K562 (cell line): ENCODE measurements at regions not wholly inside any gene's neighbourhood (a gene's known extent, or its start where the extent isn't known, plus 50 kb on each side); places are given as distances from the start of the nearest gene placed in this dataset.

Experiments
- ATAC-seq: fragments of 200-7000 bp; cut with Tn5 transposase; 3 replicates; pipeline ENCODE4 v1.9.1; 2020; ENCODE audit warnings: moderate library complexity
- BruUV-seq: library from RNA; stranded (reverse); fragments of 400-500 nt; replicated peaks from 2 replicates; lab custom pipeline; 2021; lab: Mats Ljungman, UMichigan
- CTCF ChIA-PET: fragments of 300-600 bp; formaldehyde crosslinking; extraction: SDS; loops from one replicate; lab custom pipeline; 2021; ENCODE audit warnings: low intra/inter-chr PET ratio; lab: Yijun Ruan, JAX
- POLR2A ChIA-PET: fragments of 300-600, 350-650 bp; sonication (Branson Sonifier 250); formaldehyde crosslinking; extraction: SDS; loops from one replicate; lab custom pipeline; 2021; ENCODE audit warnings: antibody characterized with exemption, inconsistent platforms; lab: Yijun Ruan, JAX
- DNase-seq, 4 experiments: peaks; one replicate each; pipeline versions ENCODE4 v3.0.0 to v3.0.0-alpha.2; 2011 to 2018; ENCODE audit warnings: low spot score in 3 of 4, mixed read lengths in 3 of 4; ENCODE audit errors: extremely low read depth in 1 of 4
- FAIRE-seq: peaks from 2 replicates; lab custom pipeline; 2011; peaks lifted over from hg19 to GRCh38; lab: Jason Lieb, UNC
- H2AFZ ChIP-seq: 2 replicates; pipeline ENCODE4 v1.6.0; 2011; ENCODE audit warnings: low read depth, low read length, control low read depth, inconsistent platforms
- H3K27ac ChIP-seq: fragments of 200-600 bp; 3 replicates; pipeline ENCODE4 v1.8.0; 2011; ENCODE audit warnings: low read depth, mild to moderate bottlenecking, control low read depth, inconsistent platforms, low read length, moderate library complexity, mixed read lengths; ENCODE audit errors: extremely low read depth
- H3K27me3 ChIP-seq, 2 experiments: fragments of 300-600 bp in 1 of 2; 2 replicates in 1 of 2; 3 replicates in 1 of 2; pipeline versions ENCODE4 v1.6.0 to v1.8.0; 2011; ENCODE audit warnings: inconsistent platforms in 2 of 2, low read length in 2 of 2, mild to moderate bottlenecking in 1 of 2, mixed read lengths in 1 of 2, moderate library complexity in 1 of 2; ENCODE audit not compliant: control insufficient read depth in 2 of 2, insufficient read depth in 2 of 2
- H3K36me3 ChIP-seq: fragments of 300-600 bp; 3 replicates; pipeline ENCODE4 v1.8.0; 2011; ENCODE audit warnings: mild to moderate bottlenecking, low read length, inconsistent platforms; ENCODE audit not compliant: control insufficient read depth, insufficient read depth
- H3K4me1 ChIP-seq, 2 experiments: fragments of 200-600 bp in 1 of 2; replicated peaks in 1 of 2; 2 replicates in 1 of 2; 3 replicates in 1 of 2; pipeline versions ENCODE4 v1.5.1 to v1.8.0; 2011; ENCODE audit warnings: inconsistent platforms in 2 of 2, low read length in 2 of 2, mild to moderate bottlenecking in 1 of 2, mixed read lengths in 1 of 2, moderate library complexity in 1 of 2; ENCODE audit not compliant: control insufficient read depth in 2 of 2, insufficient read depth in 2 of 2
- H3K4me2 ChIP-seq: 2 replicates; pipeline ENCODE4 v1.6.1; 2011; ENCODE audit warnings: low read length, control low read depth, inconsistent platforms, mixed read lengths; ENCODE audit not compliant: insufficient read depth
- H3K4me3 ChIP-seq: fragments of 200-600 bp; sonication (generic), shearing (Covaris generic); 2 replicates; pipeline ENCODE4 v1.5.1; 2016; ENCODE audit warnings: control low read depth, inconsistent platforms
- H3K79me2 ChIP-seq: fragments of 200-600 bp; 3 replicates; pipeline ENCODE4 v1.8.0; 2011; ENCODE audit warnings: low read length, inconsistent platforms; ENCODE audit not compliant: control insufficient read depth, insufficient read depth
- H3K9ac ChIP-seq, 2 experiments: 2 replicates each; pipeline versions ENCODE4 v1.6.0 to v1.6.1; 2011; ENCODE audit warnings: low read depth in 2 of 2, low read length in 2 of 2, control low read depth in 1 of 2, inconsistent platforms in 1 of 2, mild to moderate bottlenecking in 1 of 2, mixed read lengths in 1 of 2; ENCODE audit not compliant: insufficient read depth in 1 of 2
- H3K9me1 ChIP-seq: one replicate; pipeline ENCODE4 v1.6.0; 2011; ENCODE audit warnings: inconsistent platforms, mild to moderate bottlenecking, low read length, moderate library complexity; ENCODE audit not compliant: control insufficient read depth, insufficient read depth
- H3K9me3 ChIP-seq: replicated peaks from 2 replicates; pipeline ENCODE4 v1.5.1; 2011; ENCODE audit warnings: low read depth, low read length, inconsistent platforms; ENCODE audit not compliant: control insufficient read depth, insufficient read depth
- H4K20me1 ChIP-seq: replicated peaks from 2 replicates; pipeline ENCODE4 v1.6.1; 2011; ENCODE audit warnings: low read length, inconsistent platforms, mixed read lengths; ENCODE audit not compliant: control insufficient read depth, insufficient read depth
- BMI1 ChIP-seq: fragments of 150-350 bp; IDR thresholded peaks from 2 replicates; pipeline ENCODE4 v1.6.1; 2014; ENCODE audit warnings: low read length
- CEBPB ChIP-seq: fragments of 450-650 bp; IDR thresholded peaks from 2 replicates; pipeline ENCODE4 v1.6.1; 2016; ENCODE audit warnings: missing genetic modification characterization, missing compliant biosample characterization
- CHD1 ChIP-seq: fragments of 200-600 bp; sonication (generic); IDR thresholded peaks from one replicate; pipeline ENCODE4 v1.6.1; 2012; ENCODE audit warnings: mild to moderate bottlenecking, moderate library complexity, low read length, inconsistent platforms
- EWSR1 ChIP-seq: fragments of 450-650 bp; IDR thresholded peaks from 2 replicates; pipeline ENCODE4 v1.6.1; 2018; ENCODE audit warnings: borderline replicate concordance, mild to moderate bottlenecking, low read depth, moderate library complexity; ENCODE audit not compliant: partially characterized antibody
- FOXP1 ChIP-seq: sonication (generic); formaldehyde crosslinking; IDR thresholded peaks from 2 replicates; pipeline ENCODE4 v1.8.0; 2022; ENCODE audit warnings: mild to moderate bottlenecking, missing genetic modification reagents
- STAG1 ChIP-seq: sonication (generic); formaldehyde crosslinking; IDR thresholded peaks from 2 replicates; pipeline ENCODE4 v1.5.0; 2020; ENCODE audit warnings: missing genetic modification reagents, borderline replicate concordance
- TBP ChIP-seq: optimal IDR thresholded peaks from 2 replicates; pipeline ENCODE3; 2011; ENCODE audit warnings: low read depth, low read length, improper control_type of control experiment
- ZNF408 ChIP-seq: fragments of 250-450 bp; sonication (Bioruptor Pico); IDR thresholded peaks from 2 replicates; pipeline ENCODE4 v1.4.0; 2020; ENCODE audit warnings: low read depth, mild to moderate bottlenecking, moderate library complexity
- ZNF695 ChIP-seq: fragments of 450-650 bp; formaldehyde crosslinking; IDR thresholded peaks from 2 replicates; pipeline ENCODE4 v1.4.0; 2020; ENCODE audit warnings: mild to moderate bottlenecking, moderate library complexity
- ZNF77 ChIP-seq: fragments of 250-450 bp; sonication (Bioruptor Pico); IDR thresholded peaks from 2 replicates; pipeline ENCODE4 v1.5.0; 2020
- WGBS: fragments of 100-300 bp; shearing (Covaris generic); methylation state at CpG from one replicate; pipeline ENCODE4 v1.1.6; 2016; ENCODE audit warnings: low coverage, mixed read lengths; ENCODE audit not compliant: insufficient coverage; ENCODE audit errors: missing lambda C conversion rate; 5-methylcytosine and 5-hydroxymethylcytosine counted together
- in situ Hi-C: fragments of 300-500 bp; cut with MboI; formaldehyde crosslinking; loops from 4 replicates; pipeline ENCODE4 v1.15.0; 2018; ENCODE audit warnings: inconsistent platforms, mixed read lengths
- intact Hi-C: fragments of 100-400 bp; cut with micrococcal nuclease; formaldehyde crosslinking; loops from 2 replicates; pipeline ENCODE4 v1.14.2; 2022
- TF ChIP-seq, protein P1 (sequence below): fragments of 450-650 bp; formaldehyde crosslinking; IDR thresholded peaks from 2 replicates; pipeline ENCODE4 v1.4.0; 2020; ENCODE audit warnings: mild to moderate bottlenecking, moderate library complexity
- TF ChIP-seq, protein P2 (sequence below): IDR thresholded peaks from 2 replicates; pipeline ENCODE4 v1.6.1; 2011; ENCODE audit warnings: borderline replicate concordance, low read depth, mild to moderate bottlenecking, moderate library complexity, low read length; ENCODE audit not compliant: insufficient read depth, poor library complexity, severe bottlenecking
- TF ChIP-seq, protein P3 (sequence below): sonication (generic); IDR thresholded peaks from 2 replicates; pipeline ENCODE4 v1.6.1; 2016
- TF ChIP-seq, protein P4 (sequence below): fragments of 250-450 bp; sonication (Bioruptor Pico); IDR thresholded peaks from 2 replicates; pipeline ENCODE4 v1.8.0; 2021; ENCODE audit warnings: moderate library complexity, mild to moderate bottlenecking, inconsistent platforms

DNA sequence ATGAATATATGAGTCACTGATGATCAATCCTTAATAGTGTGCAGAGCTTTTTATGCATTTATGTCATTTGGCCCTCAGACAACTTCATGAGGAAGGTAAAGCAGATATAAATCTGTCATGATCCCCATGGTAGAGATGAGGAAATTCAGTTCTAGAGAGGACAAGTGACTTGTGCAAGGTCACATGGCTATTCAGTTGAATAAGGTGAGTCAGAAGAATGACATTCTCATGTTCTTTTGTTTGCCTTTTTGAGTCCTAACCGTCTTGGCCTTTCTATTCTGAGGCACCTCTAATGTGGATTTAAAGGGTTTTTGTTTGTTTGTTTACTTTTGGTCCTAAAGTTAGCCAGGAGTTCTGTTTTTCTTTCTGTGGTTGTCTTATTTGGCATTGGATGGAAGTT is 116.2 kb upstream of the ELAC2 start (continued):
- TF ChIP-seq BMI1 (no peak), ZNF408 (CRISPR knock-in tag) (no peak), ZNF77 (no peak), ZNF695 (no peak), TBP (no peak), CHD1 (no peak), CEBPB (no peak)
- TF ChIP-seq, protein P1, sequence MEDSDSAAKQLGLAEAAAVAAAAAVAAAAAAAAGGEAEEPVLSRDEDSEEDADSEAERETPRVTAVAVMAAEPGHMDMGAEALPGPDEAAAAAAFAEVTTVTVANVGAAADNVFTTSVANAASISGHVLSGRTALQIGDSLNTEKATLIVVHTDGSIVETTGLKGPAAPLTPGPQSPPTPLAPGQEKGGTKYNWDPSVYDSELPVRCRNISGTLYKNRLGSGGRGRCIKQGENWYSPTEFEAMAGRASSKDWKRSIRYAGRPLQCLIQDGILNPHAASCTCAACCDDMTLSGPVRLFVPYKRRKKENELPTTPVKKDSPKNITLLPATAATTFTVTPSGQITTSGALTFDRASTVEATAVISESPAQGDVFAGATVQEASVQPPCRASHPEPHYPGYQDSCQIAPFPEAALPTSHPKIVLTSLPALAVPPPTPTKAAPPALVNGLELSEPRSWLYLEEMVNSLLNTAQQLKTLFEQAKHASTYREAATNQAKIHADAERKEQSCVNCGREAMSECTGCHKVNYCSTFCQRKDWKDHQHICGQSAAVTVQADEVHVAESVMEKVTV, result no peak

DNA sequence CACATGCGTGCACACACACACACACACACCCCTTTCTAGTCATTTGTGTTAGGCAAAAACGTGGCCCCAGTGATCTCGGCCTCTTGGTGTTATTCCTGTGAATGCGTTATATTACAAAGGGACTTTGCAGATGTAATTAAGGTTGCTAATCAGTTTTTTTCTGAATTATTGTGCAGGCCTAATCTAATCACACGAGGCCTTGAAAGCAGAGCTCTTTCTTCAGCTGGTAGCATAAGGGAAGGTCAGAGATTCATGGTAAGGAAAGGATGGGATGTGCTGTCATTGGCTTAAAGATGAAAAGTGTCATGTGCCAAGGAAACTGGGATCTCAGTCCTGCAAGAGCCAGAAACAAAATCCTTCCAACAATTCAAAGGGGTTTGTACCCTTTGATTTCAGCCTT is 113.4 kb upstream of the ELAC2 start:
- CTCF ChIA-PET, result no interaction called here
- no TSS peak for BruUV-seq
- H3K79me2 ChIP-seq, result no peaks in the 10 kb centered on the region
- no peaks in the 10 kb centered on the region for H4K20me1 ChIP-seq
- no peaks in the 10 kb centered on the region for H3K36me3 ChIP-seq
- DNase-seq, result no peak
- POLR2A ChIA-PET, result no interaction called here
- no peaks in the 10 kb centered on the region for H3K9me1 ChIP-seq
- H3K4me3 ChIP-seq, result no peak overlapping the region
- no peak overlapping the region for H2AFZ ChIP-seq
- no peak overlapping the region for H3K9ac ChIP-seq
- 0% methylated on average over 4 of the region's 5 CpGs for WGBS
- intact Hi-C loops (no loop called here), in situ Hi-C loops (no loop called here)
- TF ChIP-seq STAG1 (CRISPR knock-in tag) (no peak), CEBPB (no peak), EWSR1 (no peak), FOXP1 (no peak)
- TF ChIP-seq, protein P2, sequence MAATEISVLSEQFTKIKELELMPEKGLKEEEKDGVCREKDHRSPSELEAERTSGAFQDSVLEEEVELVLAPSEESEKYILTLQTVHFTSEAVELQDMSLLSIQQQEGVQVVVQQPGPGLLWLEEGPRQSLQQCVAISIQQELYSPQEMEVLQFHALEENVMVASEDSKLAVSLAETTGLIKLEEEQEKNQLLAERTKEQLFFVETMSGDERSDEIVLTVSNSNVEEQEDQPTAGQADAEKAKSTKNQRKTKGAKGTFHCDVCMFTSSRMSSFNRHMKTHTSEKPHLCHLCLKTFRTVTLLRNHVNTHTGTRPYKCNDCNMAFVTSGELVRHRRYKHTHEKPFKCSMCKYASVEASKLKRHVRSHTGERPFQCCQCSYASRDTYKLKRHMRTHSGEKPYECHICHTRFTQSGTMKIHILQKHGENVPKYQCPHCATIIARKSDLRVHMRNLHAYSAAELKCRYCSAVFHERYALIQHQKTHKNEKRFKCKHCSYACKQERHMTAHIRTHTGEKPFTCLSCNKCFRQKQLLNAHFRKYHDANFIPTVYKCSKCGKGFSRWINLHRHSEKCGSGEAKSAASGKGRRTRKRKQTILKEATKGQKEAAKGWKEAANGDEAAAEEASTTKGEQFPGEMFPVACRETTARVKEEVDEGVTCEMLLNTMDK, result no peak
- TF ChIP-seq, protein P3, sequence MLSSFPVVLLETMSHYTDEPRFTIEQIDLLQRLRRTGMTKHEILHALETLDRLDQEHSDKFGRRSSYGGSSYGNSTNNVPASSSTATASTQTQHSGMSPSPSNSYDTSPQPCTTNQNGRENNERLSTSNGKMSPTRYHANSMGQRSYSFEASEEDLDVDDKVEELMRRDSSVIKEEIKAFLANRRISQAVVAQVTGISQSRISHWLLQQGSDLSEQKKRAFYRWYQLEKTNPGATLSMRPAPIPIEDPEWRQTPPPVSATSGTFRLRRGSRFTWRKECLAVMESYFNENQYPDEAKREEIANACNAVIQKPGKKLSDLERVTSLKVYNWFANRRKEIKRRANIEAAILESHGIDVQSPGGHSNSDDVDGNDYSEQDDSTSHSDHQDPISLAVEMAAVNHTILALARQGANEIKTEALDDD, result no peak
- TF ChIP-seq, protein P4, sequence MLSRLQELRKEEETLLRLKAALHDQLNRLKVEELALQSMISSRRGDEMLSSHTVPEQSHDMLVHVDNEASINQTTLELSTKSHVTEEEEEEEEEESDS, result no peak
- ATAC-seq, result no peak
- no peak overlapping the region for H3K4me2 ChIP-seq
- H3K27me3 ChIP-seq, result no peaks in the 10 kb centered on the region; a peak in 1 of 5 replicates
- H3K9me3 ChIP-seq, result no peaks in the 10 kb centered on the region
- no peak for FAIRE-seq
- H3K4me1 ChIP-seq, result no peaks in the 10 kb centered on the region
- no peak overlapping the region for H3K27ac ChIP-seq
